Activated T-helper 17 cell treated with anti-CD3 and anti-CD28 coated beads, Interleukin-2, amount 50 U/mL, for 72 hours (primary cell): ENCODE measurements at regions not wholly inside any gene's neighbourhood (a gene's known extent, or its start where the extent isn't known, plus 50 kb on each side); places are given as distances from the start of the nearest gene placed in this dataset.

Source experiments
- ATAC-seq: fragments of 150-1000 bp; cut with Tn5 transposase; replicated peaks from 2 replicates; pipeline ENCODE4 v1.10.0; 2021; ENCODE audit warnings: mild to moderate bottlenecking, moderate library complexity
- H3K27ac Mint-ChIP-seq: one replicate; pipeline ENCODE4 v1.8.0; 2022; ENCODE audit warnings: mixed read lengths
- H3K27me3 Mint-ChIP-seq: one replicate; pipeline ENCODE4 v1.8.0; 2022; ENCODE audit warnings: mixed read lengths
- H3K36me3 Mint-ChIP-seq: one replicate; pipeline ENCODE4 v1.8.0; 2022; ENCODE audit warnings: low read depth, mild to moderate bottlenecking, mixed read lengths
- H3K4me1 Mint-ChIP-seq: one replicate; pipeline ENCODE4 v1.8.0; 2022; ENCODE audit warnings: mixed read lengths
- H3K4me3 Mint-ChIP-seq: one replicate; pipeline ENCODE4 v1.8.0; 2022; ENCODE audit warnings: mild to moderate bottlenecking, mixed read lengths
- H3K9me3 Mint-ChIP-seq: one replicate; pipeline ENCODE4 v1.8.0; 2022; ENCODE audit warnings: mixed read lengths

GRCh38 chr18:32553640-32554365, 83.1 kb upstream of the GAREM1 start:
- H3K27me3 Mint-ChIP-seq = peaks cover 10% of the 10 kb centered on the region
- H3K4me3 Mint-ChIP-seq = no peak overlapping the region
- no peak for ATAC-seq
- no peaks in the 10 kb centered on the region for H3K4me1 Mint-ChIP-seq
- no peak overlapping the region for H3K27ac Mint-ChIP-seq
- no peaks in the 10 kb centered on the region for H3K9me3 Mint-ChIP-seq
- no peaks in the 10 kb centered on the region for H3K36me3 Mint-ChIP-seq

- no peaks in the 10 kb centered on the region for H3K9me3 Mint-ChIP-seq
- H3K4me1 Mint-ChIP-seq = no peaks in the 10 kb centered on the region
- H3K36me3 Mint-ChIP-seq = no peaks in the 10 kb centered on the region
- ATAC-seq = no peak
- H3K27ac Mint-ChIP-seq = no peak overlapping the region
- H3K4me3 Mint-ChIP-seq = no peak overlapping the region
- H3K27me3 Mint-ChIP-seq = peaks cover 12% of the 10 kb centered on the region
Measured at GRCh38 chr18:32553174-32553573, 82.5 kb upstream of the GAREM1 start.

- peak; percentile 65 for ATAC-seq
- Mint-ChIP-seq H3K9me3 (no peaks in the 10 kb centered on the region), H3K36me3 (no peaks in the 10 kb centered on the region), H3K27ac (no peak overlapping the region), H3K27me3 (peaks cover 13% of the 10 kb centered on the region), H3K4me3 (no peak overlapping the region), H3K4me1 (no peaks in the 10 kb centered on the region)
Measured at GRCh38 chr18:32552421-32553030, 81.8 kb upstream of the GAREM1 start.

GRCh38 chr18:32550963-32551362, 80.3 kb upstream of the GAREM1 start:
- no peak for ATAC-seq
- Mint-ChIP-seq H3K27ac (no peak overlapping the region), H3K27me3 (peaks cover 11% of the 10 kb centered on the region), H3K4me3 (no peak overlapping the region), H3K9me3 (no peaks in the 10 kb centered on the region), H3K36me3 (no peaks in the 10 kb centered on the region), H3K4me1 (no peaks in the 10 kb centered on the region)

- no peaks in the 10 kb centered on the region for H3K36me3 Mint-ChIP-seq
Measured at GRCh38 chr18:32549248-32550110, 78.8 kb upstream of the GAREM1 start.

GRCh38 chr18:32548688-32549087, 78.0 kb upstream of the GAREM1 start:
- H3K36me3 Mint-ChIP-seq = no peaks in the 10 kb centered on the region
- H3K27me3 Mint-ChIP-seq = peaks cover 12% of the 10 kb centered on the region
- H3K4me1 Mint-ChIP-seq = no peaks in the 10 kb centered on the region
- no peaks in the 10 kb centered on the region for H3K9me3 Mint-ChIP-seq
- no peak overlapping the region for H3K27ac Mint-ChIP-seq
- ATAC-seq = no peak
- H3K4me3 Mint-ChIP-seq = no peak overlapping the region

More at GRCh38 chr18:32549248-32550110, 78.8 kb upstream of the GAREM1 start:
- Mint-ChIP-seq H3K27ac (no peak overlapping the region), H3K27me3 (peaks cover 12% of the 10 kb centered on the region), H3K4me1 (no peaks in the 10 kb centered on the region), H3K4me3 (no peak overlapping the region), H3K9me3 (no peaks in the 10 kb centered on the region)
- ATAC-seq = peak; percentile 67

GRCh38 chr18:32545631-32546030, 74.9 kb upstream of the GAREM1 start:
- Mint-ChIP-seq H3K9me3 (no peaks in the 10 kb centered on the region), H3K4me3 (no peak overlapping the region)

GRCh38 chr18:32544088-32544487, 73.4 kb upstream of the GAREM1 start:
- no peaks in the 10 kb centered on the region for H3K9me3 Mint-ChIP-seq

More at GRCh38 chr18:32545631-32546030, 74.9 kb upstream of the GAREM1 start:
- H3K27me3 Mint-ChIP-seq = peaks cover 12% of the 10 kb centered on the region
- no peaks in the 10 kb centered on the region for H3K36me3 Mint-ChIP-seq
- no peak for ATAC-seq
- no peak overlapping the region for H3K27ac Mint-ChIP-seq
- no peaks in the 10 kb centered on the region for H3K4me1 Mint-ChIP-seq

GRCh38 chr18:32542221-32542798, 71.6 kb upstream of the GAREM1 start:
- Mint-ChIP-seq H3K27ac (no peak overlapping the region), H3K36me3 (no peaks in the 10 kb centered on the region), H3K9me3 (no peaks in the 10 kb centered on the region), H3K4me1 (no peaks in the 10 kb centered on the region), H3K27me3 (peaks cover 9% of the 10 kb centered on the region), H3K4me3 (no peak overlapping the region)
- no peak for ATAC-seq

More at GRCh38 chr18:32544088-32544487, 73.4 kb upstream of the GAREM1 start:
- H3K27me3 Mint-ChIP-seq = peaks cover 12% of the 10 kb centered on the region
- no peak overlapping the region for H3K27ac Mint-ChIP-seq
- ATAC-seq = no peak
- no peaks in the 10 kb centered on the region for H3K4me1 Mint-ChIP-seq
- H3K36me3 Mint-ChIP-seq = no peaks in the 10 kb centered on the region
- H3K4me3 Mint-ChIP-seq = no peak overlapping the region

- peak; percentile 96 for ATAC-seq
- H3K27me3 Mint-ChIP-seq = peaks cover 3% of the 10 kb centered on the region
- no peaks in the 10 kb centered on the region for H3K9me3 Mint-ChIP-seq
- peaks cover 5% of the 10 kb centered on the region for H3K4me1 Mint-ChIP-seq
- peak overlapping the region; percentile 2 for H3K27ac Mint-ChIP-seq
- no peaks in the 10 kb centered on the region for H3K36me3 Mint-ChIP-seq
- H3K4me3 Mint-ChIP-seq = no peak overlapping the region
Measured at GRCh38 chr18:32530947-32531651, 60.4 kb upstream of the GAREM1 start.

- H3K9me3 Mint-ChIP-seq = no peaks in the 10 kb centered on the region
- no peaks in the 10 kb centered on the region for H3K27me3 Mint-ChIP-seq
- H3K27ac Mint-ChIP-seq = no peak overlapping the region
- no peak overlapping the region for H3K4me3 Mint-ChIP-seq
- H3K4me1 Mint-ChIP-seq = peaks cover 5% of the 10 kb centered on the region
- no peak for ATAC-seq
- no peaks in the 10 kb centered on the region for H3K36me3 Mint-ChIP-seq
Measured at GRCh38 chr18:32529722-32530420, 59.2 kb upstream of the GAREM1 start.

GRCh38 chr18:32520771-32521170, 50.1 kb upstream of the GAREM1 start:
- Mint-ChIP-seq H3K9me3 (no peaks in the 10 kb centered on the region), H3K27me3 (peaks cover 19% of the 10 kb centered on the region), H3K4me1 (no peaks in the 10 kb centered on the region), H3K36me3 (no peaks in the 10 kb centered on the region), H3K4me3 (no peak overlapping the region), H3K27ac (no peak overlapping the region)
- no peak for ATAC-seq
